HG03439 (cell line): ENCODE measurements at regions not wholly inside any gene's neighbourhood (a gene's known extent, or its start where the extent isn't known, plus 50 kb on each side); places are given as distances from the start of the nearest gene placed in this dataset.

Source experiments
- ATAC-seq: cut with Tn5 transposase; IDR thresholded peaks from one replicate; pipeline ENCODE4 v1.9.1; 2021; ENCODE audit warnings: mild to moderate bottlenecking, moderate library complexity; ENCODE audit not compliant: unreplicated experiment

DNA sequence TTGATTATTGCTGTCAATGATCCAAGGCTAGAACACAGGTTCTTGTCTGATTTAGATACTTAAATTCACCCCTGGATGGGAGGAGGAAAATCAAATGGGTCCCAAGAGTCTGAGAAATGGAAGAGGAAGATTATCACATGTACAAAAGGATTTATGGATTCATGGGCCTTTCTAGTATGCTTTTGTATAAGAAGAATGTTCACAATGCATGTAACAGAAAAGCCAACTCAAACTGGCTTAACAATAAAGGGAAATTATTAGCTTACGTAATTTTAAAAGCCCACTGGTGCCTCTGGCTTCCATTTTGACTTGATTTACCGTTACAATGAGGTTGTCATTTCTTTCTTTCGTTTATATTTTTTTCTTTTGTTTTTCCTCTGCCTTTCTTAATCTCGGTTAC is 782.5 kb upstream of the GRM7 start:
- ATAC-seq, result no peak

DNA sequence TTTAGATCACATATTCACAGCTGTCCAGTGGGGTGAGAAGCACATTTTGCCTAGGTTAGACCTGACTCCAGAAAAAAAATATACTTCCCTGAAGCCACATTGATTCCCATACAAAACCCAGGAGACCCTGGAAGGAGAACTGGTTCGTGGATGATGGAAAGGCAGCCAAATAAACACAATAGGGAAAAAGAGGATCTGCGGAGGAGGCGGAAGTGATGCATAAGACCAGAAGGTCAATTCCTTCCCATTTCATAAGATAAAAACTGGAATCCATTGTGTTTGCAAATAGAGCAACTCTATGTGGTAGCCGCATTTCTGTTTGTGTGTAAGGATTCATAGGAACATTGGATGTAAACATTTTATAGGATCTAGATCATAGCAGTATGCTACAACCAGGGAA is 781.9 kb upstream of the GRM7 start:
- ATAC-seq, result no peak

DNA sequence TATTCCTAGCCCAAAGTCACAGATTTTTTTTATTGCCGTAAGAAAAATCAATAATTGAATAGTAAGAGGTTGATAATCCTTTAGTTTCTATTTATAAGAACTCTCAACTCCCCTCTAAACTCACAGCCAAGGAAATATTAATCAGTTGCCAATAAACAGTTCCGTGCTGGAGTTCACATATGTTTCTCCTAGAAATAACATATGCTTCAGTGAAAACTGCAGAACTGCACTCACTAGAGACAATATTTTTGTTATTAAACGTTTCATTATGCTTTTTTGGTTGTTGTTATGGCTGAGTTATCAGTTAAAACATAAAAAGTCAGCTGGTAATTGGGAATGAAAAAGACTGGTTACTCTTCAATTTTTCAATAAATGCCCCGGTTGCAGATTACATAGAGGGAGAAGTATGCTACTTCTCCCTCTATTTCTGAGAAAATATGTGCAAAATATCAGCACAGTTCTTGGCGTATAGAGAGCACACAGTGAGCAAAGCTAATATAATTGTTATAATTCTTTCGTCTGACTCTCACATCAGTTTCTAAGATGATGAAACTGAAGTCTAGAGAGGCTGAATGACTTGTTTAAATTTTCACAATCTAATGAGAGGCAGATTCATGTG is 781.2 kb upstream of the GRM7 start:
- ATAC-seq, result no peak

DNA sequence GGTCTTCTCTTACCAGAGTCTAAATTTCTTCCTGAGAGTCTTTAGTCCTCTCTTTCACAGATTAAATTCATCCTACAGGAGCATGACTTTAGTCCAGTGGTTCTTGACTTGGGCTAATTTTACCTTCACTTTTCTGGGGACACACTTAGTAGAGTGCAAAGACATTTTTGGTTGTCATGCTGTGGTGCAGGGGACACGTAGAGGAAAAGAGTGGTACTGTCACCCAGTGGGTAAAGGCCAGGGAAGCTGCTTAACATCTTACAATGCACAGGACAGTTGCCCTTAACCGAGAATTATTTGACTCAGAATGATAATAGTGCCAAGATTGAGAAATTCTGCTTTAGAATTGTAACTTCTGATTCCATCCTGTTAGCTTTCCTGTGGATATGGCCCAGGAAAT is 772.5 kb upstream of the GRM7 start:
- ATAC-seq, result no peak

DNA sequence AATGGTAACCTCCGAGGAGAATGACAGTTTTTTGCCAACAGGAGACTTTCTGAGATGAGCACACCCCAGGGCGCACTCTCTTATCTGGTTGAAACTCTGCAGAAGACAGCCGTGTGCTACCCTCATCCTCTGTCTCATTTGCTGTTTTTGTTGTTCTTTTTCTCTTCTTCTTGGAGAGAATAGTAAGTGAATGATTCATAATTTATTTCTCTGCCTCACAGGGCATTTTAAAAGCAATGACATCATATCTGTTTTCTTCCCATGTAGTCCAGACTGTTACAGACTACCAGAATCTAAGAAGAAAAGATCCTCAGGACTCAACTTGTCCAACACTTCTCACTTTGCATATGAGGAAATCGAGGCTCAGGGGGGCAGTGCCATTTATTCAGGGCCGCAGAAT is 771.1 kb upstream of the GRM7 start:
- no peak for ATAC-seq

DNA sequence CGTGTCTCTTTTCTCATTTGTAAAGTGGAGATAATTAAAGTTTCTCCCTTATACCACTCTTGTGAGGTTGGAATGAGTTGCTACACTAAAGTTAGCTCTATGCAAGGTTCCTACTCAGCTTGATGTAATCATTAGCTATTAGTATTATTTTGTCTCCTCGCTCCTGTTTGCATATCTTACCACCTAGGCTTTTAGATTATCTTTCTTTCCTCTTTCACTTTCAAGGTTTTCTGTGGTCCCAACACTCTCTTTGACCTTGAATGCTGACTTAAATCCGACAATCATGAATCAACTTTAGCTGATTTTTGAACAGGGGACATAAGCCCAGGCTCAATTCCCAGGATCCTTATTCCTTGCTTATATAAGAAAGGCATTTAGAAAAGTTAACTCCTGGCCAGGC is 769.7 kb upstream of the GRM7 start:
- no peak for ATAC-seq

DNA sequence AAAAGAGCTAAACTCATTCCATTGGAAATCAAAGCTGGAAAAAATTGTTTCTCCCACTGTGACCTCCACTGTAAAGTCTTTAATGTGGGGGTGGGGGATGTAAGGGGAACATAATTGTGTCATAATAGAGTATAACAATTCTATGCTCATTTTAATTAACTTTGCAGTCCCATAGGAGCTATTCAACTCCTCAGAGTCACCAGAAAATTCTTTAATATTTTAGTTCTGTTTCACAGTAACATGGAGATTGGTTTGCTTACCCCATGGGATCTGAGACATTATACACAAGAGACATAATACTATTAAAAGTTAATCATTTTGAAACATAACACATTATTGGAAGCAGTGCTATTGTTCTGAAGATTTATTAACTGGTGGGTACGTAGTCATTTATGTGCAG is 765.9 kb upstream of the GRM7 start:
- ATAC-seq, result no peak

DNA sequence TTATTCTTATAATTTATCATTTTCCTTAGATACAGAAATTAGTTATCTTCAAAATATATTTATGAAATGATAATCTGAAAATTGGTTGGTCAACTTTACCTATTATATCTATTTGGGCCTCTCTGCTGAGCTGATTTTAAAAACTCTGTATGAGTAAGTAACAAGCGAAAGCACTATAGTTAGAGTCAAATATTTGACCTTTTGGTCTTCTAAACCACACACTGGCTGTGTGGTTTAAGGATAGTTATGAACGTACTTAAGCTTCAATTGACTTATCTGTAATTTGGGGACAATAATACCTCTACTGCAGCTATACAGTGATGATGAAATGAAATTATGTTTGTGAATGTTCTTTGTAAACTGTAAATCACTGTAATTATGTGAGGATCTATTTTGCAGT is 763.9 kb upstream of the GRM7 start:
- ATAC-seq, result no peak

DNA sequence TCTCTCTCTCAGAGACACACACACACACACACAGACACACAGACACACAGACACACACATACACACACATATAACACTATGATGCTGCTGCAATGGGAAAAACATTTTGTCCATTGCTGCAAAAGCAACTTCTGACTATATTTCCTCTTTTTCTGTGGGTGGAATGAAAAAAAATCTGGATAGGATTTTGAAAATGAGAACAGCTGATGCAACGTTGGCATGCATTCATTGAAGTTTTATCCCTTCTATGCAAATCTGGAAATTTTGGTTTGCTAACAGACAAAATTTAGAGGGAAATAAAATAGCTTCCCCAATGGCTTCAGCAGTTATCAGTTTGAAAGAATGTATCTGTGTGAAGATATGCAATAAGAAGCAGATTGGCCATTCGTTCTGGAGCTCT is 763.4 kb upstream of the GRM7 start:
- ATAC-seq, result no peak

DNA sequence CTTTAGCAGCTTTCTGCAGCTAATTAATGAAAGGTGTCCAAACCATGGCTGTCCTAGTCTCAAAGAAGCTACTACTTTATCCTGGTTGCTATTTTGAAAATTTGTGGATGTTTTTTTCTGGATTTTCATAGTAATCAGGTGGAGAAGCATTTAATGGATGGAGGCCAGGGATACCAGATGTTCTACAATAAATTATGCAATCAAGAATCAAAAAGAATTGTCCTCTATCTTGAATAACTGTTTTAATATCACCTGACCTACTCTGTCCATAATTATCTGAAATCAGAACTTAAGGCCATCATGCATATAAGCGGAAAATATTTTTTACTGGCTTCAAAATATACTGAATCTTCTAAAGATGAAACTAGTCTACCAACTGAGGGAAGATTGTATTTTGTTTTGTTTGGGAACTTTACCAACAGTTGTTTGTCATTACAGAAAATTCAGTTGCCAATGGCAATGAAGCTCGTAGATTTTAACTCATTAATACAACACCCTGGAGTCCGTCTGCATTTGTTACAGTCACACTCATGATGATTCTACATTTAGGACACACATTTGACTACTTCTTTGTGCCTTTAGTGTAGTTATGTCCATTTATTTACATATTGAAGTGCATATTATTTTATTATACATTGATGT is 762.3 kb upstream of the GRM7 start:
- ATAC-seq, result no peak

DNA sequence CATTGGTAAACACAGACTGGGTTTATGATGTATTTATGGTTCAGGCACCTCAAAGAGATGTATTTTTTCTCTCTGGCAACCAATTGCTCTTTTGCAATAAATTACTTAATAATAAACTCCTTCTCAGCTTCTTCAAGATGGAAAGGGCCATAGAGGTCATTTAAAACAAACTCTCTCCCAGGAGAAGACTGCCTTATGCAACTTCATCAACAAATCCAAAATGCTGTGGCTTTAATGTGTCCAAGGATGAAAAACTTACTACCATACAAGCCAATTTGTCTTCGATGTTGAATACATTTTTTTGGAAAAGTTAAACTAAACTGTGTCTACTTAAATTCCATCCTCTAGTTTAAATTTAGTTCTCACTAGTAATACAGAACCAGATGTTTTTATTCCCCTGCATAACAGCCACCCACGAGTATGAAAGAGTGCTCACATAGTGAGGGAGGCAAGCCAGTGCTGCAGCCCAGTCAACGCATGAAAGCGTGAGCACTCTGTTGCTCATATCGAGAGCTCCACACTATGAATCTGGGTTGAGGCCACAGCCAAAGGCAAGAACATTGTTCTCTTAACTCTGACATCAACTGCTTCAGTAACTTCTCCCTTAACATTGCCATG is 761.3 kb upstream of the GRM7 start:
- no peak for ATAC-seq

DNA sequence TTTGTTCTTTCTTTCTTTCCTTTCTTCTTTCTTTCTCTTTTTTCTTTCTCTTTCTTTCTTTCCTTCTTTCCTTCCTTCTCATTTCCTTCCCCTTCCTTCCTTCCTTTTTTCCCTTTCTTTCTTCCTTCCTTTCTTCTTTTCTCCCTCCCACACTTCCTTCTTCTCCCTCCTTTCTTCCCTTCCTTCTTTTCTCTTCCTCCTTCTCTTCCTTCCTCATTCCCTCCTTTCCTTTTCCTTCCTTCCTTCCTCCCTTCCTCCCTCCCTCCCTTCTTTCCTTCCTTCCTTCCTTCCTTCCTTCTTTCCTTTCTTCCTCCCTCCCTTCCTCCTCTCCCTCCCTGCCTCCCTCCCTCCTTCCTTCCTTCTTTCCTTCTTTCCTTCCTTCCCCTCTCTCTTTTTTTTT is 755.7 kb upstream of the GRM7 start:
- ATAC-seq, result no peak

DNA sequence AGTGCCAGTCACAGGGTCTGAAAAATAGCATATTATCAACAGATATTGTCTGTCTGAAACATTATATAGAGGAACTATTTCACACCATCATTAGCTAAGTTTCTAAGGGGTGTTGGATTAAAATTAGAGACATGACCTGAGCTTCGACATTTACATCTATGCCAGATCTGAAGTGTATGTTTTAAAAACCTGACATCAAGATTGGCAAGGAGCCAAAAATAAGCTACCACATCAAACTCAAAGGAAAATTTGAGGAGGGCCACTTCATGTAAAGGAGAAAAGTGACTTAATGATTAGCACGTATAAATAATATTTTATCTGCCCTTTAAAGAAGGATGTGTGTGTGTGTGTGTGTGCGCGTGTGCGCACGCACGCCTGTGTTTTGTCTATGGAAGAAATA is 752.0 kb upstream of the GRM7 start:
- ATAC-seq, result no peak

DNA sequence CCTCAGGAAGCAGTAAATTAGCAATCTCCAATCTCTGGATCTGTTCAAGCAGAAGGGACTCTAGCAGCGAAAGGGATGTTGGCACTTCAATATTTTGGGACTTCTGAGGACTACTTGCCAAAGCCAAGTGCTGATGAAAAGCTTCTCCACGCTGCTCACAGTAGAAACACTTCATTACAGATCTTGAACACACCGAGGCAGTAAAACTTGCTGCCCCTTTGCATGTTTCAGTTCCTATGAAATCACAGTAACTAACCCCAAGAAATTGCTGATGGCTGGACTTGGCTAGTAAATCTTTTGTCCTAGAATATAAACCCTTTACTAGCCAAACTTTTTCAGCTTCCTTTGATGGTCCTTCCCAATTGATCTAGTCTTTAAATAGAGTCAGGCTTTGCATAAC is 750.5 kb upstream of the GRM7 start:
- ATAC-seq, result no peak

DNA sequence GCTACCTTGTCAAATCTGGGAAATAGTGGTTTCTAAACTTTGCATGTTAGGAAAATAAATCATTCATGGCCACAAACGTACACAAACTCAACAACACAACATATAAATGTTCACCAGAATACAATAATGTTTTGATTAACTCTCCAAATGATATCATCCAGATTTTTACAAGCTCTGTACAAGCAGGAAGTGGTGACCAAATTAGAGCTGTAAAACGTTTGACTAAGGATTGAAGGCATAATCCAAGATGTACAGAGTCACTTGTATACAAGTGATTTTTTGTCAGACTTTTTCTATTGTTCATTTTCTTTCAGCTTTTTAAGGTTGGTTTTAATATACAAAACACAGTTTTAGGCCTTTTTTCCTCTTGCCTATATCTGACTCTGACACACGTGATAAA is 748.4 kb upstream of the GRM7 start:
- no peak for ATAC-seq

DNA sequence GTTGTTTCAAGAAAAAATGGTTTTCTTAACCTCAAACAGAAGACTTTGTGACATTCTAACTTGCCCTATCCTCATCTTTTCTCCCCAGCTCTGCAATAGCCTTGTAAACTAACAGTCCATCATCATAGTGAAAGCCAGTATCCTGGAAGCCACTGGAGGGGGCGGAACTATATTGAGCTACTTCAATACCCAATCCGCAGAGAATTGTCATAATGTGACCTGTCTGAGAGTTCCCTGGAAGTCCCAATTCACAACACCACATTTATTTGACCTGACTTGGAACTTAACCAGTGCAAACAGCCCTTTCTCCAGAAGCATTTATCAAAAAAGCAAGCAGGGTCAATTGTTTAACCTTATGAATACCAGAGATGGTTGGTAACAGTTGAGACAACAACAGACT is 747.6 kb upstream of the GRM7 start:
- ATAC-seq, result no peak

DNA sequence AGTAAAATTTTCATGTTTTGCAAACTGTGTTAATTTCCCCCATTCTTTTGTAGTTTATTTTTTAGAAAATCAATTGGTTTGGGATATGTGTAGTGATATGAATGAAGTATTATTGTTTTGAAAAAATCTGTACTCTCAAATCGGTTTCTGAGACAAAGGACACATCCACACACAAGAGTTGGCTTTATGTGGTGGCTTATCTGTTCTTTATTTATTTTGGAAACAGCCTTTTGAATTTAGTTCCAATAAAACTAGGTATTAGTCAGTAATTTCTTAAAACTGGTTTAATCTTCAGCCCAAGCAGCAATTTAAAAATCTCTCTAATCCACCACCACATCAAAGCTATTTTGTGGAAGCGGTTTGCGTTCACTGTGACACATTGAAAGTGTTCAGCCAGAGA is 741.5 kb upstream of the GRM7 start:
- no peak for ATAC-seq

DNA sequence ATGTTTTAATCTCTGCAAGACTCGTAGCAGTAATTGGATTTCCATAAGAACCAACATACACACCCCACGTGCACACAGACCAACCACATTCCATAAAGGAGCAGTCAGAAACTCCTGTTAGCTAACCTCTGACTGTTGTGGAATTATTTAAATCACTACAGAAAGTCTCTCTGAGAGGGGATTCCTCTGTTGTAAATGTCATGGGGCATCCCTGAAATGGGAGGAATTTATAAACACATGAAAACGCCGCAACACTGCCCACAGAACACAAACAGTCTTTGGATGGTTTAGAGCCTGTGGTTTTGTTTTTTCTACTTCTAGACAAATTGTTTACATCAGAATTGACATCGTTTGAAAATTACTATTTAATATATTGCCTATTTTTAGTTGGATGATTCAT is 740.1 kb upstream of the GRM7 start:
- ATAC-seq, result no peak

DNA sequence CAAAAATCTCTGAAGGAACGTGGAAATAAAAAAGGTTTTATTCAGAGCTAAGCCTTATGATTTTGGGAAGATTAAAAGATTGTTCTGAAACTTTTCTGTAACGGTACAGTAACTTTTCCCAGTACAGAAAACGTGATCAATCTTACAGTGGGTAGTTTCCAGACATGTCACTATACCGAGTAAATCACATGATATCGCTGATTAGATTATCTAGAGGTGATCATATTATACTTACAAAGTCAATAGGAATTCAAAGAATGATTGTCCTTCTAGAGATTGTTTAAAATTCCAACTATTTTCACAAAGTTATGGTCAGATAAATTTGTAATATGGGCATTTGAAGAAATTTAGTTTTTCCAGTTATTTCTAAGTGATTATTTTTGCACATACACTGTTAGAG is 736.0 kb upstream of the GRM7 start:
- no peak for ATAC-seq

DNA sequence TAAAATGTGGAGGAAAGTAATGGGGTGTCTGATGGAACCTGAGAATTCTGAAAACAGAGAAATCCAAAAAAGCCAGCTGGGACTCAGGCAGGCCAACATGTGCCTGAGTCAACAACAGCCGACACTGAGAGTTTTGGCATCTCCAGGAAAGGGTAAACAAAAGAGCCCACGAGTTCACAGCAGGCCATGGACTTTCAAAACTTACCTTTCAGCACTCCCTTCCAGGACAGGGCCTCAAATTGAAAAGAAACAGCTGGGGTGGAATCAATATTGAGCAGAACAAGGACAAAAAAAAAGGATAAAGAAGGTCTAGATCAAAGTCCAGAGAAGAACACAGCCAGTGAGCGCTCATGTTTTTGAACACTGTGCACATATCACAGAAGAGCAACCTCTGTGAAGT is 735.4 kb upstream of the GRM7 start:
- ATAC-seq, result no peak

DNA sequence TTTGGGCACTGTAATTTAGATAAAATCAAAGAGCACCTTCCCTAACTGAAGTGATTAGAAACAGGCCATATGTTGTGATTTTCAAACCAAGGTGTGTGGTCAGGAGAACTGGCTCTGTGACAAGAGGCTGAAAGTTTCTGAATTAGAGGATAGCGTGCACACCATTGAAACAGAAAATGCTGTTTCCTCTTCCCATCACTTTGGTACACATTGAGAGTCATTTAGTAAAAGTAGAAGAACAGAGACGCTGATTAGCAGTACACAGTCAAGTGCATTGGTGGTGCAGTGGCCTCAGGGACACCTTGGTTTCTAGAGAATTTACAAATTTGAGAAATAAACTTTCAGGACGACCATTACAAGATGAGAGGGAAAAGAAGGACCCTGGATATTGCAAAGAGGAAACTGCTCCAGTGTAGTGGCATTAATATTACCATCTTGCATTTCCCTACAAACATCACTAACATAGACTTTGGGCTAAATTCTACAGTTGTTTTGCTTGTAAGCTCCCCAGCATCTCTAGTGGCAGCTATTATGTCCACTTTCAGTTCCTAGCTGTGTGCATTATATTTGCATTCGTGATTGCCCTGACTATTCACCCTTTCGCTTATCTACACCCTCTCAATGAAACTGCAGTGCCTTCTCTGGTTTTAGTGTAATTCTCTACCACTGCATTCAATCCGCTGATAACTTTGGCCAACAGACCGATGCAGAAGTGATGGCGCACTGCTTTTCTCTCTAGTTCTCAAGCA is 728.1 kb upstream of the GRM7 start:
- no peak for ATAC-seq

DNA sequence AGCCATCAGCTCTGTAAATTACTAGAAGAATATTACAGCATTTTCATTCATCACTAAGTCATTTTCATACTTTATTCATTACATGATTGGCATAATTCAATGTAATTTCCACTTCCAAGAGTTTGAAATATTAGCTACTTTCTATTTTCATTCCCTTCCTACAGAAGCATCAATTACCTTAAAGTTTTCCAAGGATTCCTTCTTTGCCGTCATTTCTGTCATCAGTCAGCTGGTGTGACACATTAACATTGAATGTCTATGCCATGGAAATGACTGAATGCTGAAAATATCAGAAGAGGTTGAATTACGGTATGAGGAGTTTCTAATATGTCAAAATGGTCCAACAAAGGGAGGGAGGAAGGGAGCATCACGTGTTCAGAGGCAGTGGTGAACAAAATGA is 718.2 kb upstream of the GRM7 start:
- ATAC-seq, result no peak
